CD4-positive, alpha-beta T cell treated with Interleukin-4 for 1 hour (primary cell): ENCODE measurements at regions not wholly inside any gene's neighbourhood (a gene's known extent, or its start where the extent isn't known, plus 50 kb on each side); places are given as distances from the start of the nearest gene placed in this dataset.

Experiments used
- DNase-seq, 2 donors: peaks; one replicate each; pipeline ENCODE4 v3.0.0-alpha.2; 2020 to 2022

DNA sequence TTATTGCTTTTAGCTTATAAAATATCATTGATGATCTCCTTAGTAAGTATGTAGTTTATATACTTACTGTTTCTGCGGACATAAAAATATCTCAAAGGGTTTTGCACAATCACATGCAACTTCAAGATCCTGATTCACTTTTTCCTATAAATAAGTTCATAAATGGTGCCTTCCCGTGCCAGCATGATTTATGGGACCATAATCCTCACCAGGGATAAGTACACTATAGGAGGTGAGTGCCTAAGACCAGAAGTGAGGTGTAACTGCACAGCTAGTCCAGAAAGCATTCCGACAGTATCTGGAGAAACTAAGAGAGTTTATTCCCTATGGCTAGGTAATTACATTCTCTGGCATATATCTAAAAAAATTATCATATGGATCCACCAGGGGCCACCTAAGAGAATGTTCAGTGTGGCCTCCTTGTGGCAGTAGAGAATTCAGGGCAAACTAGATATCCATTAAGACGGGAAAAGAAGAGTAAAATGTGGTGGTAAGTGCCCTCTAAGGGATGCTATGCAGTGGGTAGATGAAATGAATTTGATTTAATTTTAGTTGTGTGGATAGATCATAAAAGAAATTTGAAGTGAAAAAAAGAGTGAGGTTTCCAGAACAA lies 402.5 kb upstream of the SLC24A2 start:
- DNase-seq = no peak

DNA sequence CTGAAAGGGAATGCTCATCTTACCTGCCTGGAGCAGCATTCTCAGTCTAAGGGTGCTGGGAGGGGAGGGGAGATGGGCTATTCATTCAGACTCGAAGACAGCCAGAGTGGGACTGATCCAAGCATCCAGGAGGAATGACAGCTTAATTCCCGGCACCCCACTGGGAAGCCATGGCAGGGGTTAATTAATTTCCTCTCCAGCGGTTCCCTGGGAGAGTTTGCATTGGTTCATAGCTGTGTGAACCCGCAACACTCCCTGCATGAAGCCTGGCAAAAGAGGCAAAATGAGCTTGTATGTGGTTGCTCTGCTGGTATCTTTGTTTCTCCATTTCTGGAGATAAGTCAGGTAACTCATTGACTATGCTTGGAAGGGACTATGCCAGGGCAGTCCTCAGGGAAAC lies 401.0 kb upstream of the SLC24A2 start:
- DNase-seq = no peak

DNA sequence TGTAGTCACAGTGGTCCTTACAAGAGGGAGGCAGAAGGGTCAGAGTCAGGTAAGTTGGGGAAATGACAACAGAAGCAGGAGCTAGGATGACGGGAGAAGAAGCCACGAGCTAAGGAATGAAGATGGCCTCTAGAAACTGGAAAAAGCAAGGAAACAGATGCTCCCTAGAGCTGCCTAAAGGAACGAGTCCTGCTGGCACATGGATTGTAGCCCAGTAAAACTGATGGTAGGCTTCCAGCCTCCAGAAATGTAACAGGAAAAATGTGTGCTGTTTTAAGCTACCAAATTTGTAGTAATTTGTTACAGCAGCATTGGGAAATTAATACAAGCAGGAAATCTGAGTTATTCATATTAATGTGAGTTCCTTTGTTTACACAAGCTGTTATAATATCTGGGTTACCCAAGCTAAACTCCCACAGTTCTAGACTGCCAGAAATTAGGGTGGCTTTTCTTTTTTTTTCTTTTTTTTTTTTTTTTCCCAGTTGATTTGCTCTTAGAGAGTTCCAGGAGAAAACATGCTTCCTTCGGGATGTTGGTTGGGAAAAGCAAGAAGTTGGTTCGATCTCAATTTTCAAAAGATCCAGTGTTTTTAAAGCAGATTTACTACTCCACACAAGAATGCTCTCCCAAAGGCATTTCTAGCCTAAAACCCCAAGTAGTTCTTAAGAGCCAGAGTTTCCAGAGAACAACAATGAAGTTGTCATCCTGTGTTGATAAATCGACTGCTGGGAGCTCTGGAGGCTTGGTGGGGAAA lies 400.0 kb upstream of the SLC24A2 start:
- no peak for DNase-seq

DNA sequence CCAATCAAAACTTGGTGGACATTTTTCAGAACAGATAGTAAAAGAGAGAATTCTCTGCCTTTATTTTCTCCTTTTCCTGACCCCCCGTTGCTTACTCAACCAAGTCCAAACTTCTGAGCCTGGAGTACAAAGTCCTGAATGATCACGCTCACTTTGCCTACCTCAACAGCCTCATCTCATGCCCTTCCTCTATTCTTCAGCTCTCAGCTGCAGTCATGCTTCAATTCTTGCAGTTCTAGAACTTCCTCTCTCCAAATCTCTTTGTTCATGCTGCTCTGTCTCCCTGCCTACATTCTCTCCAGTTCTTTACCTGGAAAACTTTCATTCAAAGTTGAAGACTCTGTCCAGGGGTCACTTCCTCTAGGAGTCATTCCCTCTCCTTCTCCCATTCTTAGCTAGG lies 398.5 kb upstream of the SLC24A2 start:
- no peak for DNase-seq

DNA sequence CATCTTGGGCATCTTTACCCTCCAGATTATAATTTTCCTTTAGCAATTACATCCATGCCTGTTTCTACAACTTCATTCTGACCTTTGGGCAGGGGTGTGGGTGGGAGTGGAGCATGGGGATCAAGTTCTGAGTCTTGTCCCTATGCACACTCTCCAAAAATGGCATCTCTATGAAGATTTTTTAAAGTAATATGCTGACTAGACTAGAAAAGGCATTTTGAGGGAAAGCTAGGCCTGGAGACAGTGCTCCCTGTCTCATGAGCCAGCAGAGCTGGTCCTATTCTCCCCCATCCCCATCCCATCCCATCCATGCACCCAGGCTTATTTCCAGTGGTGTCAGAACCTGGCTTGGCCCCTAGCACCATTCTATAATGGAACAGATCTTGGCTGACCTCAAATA lies 398.0 kb upstream of the SLC24A2 start:
- no peak for DNase-seq

DNA sequence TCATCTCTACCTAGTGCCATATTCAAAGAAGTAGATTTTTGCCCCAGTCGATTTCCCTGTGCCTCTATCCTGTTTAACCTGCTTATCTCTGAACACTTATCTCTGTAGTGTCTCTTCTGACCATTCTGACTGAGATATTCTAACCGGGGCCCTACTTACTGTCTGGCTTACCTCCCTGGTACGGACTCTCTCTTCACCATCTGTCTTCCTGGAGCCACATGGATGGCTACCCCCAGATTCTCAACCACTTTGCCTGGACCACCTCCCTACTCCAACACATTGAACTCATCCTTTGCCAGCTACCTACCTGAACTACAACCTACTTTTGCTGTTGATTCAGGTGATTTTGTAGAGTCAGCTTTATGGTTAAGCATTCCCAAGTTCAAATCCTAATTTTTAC lies 397.4 kb upstream of the SLC24A2 start:
- DNase-seq = no peak

DNA sequence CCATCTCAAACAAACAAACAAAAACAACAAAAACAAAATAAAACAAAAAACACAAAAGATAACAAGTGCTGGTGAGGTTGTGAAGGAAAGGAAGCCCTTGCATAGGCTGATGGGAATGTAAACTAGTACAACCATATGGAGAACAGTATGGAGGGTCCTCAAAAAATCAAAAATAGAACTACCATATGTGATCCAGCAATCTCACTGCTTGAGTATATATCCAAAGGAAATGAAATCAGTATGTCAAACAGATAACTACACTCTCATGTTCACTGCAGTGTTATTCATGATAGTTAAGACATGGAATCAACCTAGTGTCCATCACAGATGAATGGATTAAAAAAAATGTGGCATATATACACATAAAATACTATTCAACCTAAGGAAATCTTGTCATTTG lies 395.7 kb upstream of the SLC24A2 start:
- no peak for DNase-seq

DNA sequence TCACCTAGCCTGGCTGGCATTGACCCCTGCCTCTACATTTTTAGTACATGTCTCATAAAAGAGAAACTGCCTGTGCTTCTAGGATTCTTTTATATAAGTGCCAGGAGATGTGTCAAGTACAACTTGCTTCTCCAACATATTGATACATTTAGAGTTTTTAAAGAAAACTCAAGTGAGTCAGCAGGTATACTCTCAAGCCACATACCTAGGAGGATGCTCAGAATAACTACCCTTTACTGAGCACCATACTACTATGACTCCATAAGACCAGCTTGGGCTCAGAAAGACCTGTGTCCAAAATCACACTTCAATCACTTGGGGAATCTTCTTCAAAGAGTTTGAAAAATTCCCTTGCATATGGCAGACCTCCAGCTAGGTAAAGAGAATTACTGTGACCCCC lies 389.8 kb upstream of the SLC24A2 start:
- no peak for DNase-seq

DNA sequence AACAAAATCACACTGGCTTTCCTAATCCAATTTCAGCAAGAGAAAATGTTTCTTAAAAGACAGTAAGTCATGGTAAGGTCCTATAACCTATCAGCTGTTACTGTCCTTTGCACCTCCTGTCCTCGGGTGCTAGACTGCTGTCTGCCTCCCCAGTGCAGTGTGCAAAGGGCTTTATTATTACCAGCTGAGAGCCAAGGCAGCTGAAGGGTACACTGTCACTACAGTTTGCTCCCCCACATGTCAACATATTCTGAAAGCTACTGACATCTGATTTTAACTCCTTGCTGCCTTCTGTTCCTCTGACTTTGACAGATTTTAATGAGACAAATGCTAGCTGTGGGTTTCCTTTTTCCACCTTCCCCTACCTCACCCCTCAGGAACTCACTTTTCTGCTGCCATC lies 389.4 kb upstream of the SLC24A2 start:
- DNase-seq = no peak

DNA sequence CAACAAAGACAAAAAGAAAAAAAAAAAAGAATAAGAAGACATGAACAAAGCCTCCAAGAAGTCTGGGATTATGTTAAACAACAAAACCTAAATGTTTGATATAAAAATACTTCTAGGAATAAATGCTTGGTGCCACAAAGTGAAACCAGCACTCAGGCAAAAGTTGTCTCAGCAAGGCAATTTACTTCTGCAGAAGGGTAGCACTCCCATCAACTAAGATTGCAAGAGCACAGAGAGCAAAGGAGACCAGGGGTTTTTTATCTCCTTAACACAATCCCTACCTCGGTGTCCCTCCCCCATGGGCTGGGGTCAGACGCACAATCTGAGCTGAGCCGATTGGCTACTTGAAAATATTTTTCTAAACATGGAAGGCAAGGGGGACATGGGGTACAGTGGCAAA lies 381.3 kb upstream of the SLC24A2 start:
- no peak for DNase-seq

DNA sequence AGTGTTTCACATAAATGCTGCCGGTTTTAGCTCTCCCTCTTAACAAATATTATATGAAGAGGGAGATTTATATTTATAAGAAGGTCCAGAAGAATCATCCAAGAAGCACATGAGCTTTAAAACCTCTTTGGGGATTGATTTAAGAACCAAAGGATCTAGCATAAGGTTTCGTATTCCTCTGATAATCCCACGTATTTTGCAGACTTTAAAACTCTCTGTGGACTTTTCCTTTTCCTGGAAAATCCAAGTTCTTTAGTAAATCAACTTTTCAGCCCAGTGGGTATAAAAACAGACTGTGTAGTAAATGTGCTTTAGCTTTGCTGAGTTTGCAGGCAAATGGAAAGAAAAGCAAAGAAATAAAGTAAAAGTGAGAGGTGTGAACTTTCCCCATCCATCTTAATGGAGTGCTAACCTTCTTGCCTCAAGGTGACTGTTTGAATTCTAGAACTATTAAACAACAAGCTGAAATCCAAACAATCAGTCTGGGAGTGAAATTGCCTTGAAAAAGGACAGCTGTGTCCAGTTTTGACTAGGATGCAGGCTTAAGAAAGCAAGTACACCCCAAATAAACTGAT lies 363.4 kb upstream of the SLC24A2 start:
- no peak for DNase-seq

DNA sequence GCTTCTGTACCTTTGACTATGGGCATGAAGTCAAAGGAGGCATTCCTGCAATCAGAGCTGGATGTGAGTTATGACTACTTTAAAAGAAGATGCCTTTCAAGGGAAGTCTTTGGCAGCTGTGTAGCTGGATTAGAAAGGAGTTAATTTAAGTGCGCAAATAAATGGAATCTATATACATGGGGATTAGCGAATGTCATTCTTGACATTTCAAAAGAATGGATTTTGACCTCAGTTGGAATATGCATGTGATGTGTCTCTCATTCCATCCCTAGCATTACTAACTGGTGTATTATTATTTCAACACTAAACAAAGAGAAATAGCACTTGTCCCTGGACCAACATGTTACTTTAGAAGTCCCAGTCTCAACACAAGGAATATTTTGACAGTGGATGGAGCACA lies 359.6 kb upstream of the SLC24A2 start:
- DNase-seq = no peak

DNA sequence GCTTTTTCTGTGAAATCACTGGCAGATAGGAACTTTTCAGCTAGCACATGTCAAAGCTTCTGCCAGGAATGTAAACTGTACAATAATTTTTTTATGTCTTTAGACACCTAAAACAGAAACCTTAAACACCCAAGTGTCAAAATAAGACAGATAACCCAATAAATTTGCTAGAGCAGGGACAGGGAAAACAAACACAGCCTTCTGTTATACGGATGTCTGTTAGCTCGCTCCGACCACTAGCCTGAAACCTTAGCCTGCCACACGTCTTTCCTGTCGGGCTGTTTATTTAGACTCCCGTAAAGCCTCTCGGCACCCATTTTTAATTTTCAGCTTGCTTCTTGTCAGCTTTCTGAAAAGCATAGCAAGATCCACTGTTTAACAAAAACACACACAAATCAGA lies 355.4 kb upstream of the SLC24A2 start:
- DNase-seq = no peak

DNA sequence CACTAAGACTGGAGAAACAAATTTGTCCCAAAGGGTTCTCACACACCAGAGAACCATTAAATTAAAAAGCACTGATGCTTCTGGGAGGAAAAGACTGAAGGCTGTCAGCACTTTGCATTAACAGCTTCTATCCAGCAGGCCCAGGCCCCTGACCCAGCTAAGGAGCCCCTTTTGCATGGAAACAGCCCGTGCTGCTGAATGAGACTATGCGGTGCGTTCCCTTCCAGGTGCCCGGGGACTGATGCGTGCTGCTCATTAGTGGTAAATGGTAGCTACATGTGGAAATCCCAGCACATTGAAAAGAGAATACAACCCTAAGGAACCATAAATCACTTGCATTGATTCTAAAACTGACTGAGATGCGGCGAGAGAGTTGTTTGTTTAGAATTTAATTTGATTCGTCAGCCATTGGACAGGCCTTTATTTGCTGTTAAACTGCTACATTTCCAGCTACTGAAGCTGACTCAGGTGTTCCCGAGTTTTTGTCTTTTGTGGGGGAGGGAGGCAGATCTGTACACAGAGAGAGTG lies 351.0 kb upstream of the SLC24A2 start:
- no peak for DNase-seq

DNA sequence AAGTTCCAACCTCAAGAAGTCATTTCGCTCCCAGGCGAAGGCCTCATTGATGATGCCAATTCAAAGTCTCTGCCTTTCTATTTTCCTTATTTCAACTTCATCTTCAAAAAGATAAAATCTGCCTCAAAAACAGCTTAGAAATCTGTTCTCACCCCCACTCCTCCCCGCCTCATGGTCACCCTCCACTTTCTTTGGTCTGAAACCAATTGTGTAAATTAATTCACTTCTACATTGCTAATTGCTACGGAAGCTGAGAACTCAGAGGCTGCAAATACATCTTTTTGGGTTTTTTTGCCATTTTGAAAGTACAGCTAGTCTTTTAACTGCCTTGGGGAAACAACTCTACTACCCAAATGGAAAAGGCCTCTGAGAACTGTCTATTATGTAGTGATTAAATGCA lies 350.0 kb upstream of the SLC24A2 start:
- no peak for DNase-seq

DNA sequence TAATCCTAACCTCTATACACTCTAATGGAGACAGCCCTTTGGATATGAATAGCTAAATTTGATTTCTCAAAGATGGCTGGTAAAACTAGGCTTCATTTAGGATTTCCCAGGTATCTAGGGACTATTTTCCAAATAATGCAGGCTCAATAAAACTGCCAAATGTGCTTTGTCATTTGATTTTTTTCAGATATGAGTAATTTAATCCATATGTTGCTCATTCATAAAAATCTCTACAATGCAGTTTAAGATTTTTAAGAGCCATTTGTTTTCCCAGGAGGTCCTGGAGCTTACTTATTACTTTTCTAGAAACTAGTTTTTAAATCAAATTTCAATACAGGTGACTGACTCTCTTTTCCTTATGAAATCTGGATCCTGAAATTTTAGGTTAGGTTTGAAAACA lies 349.3 kb upstream of the SLC24A2 start:
- no peak for DNase-seq

DNA sequence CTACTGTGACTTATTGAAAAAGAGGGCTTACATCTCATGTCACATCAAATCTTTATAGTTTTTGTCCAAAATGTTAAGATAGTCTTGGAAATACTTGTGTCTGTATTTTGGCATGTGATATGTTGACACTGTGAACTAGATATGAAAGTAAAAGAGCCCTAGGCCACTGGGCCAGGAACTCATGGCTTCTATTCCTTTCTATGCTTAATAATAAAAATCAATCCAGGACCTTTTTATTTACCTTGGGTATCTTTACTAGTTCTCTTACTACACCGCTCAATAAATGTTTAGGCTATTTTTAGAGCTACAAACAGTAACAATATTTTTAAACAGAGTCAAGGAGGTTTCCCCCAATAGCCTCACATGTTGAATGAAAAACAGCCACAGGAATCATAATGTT lies 348.6 kb upstream of the SLC24A2 start:
- no peak for DNase-seq

DNA sequence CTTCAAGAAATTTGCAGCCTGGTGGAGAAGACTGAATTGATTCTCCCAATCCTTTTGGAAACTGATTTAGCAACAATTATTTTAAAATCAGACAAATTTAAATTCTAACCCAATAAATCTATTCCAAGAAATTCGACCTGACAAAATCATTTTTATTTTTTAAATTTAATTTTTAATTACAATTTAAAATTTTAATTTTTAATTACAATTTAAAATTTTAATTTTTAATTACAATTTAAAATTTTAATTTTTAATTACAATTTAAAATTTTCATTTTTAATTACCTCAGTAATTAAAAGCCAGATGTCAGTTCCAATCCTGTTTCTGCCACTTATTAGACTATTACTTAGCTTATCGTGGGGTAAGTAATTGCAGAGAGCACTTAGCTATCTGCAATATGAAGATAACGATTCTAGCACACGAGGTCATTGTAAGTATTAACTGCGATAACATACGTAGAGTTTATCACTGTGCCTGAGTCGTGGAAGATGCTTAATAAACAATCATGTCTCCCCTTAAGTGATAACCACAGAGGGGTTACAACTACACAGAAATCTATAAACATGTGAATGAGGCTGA lies 346.4 kb upstream of the SLC24A2 start:
- no peak for DNase-seq

DNA sequence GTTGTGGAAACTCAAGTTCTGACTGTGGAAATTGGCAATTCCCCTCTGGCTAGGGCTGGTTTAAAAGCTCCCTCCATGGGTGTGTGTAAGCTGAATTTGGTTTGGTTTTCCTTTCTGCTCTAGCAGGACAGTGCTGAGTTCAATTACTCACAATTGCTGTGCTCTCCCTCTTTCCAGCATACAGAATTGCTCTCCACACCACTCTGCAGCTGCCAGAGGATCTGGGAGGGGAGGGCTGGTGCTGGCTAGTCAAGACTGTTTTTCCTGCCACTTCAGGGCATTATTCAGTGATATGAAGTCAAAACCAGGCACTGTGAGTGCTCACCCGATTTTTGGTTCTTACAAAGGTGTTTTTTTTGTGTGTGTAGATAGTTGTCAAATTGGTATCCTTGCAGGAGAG lies 336.9 kb upstream of the SLC24A2 start:
- no peak for DNase-seq

DNA sequence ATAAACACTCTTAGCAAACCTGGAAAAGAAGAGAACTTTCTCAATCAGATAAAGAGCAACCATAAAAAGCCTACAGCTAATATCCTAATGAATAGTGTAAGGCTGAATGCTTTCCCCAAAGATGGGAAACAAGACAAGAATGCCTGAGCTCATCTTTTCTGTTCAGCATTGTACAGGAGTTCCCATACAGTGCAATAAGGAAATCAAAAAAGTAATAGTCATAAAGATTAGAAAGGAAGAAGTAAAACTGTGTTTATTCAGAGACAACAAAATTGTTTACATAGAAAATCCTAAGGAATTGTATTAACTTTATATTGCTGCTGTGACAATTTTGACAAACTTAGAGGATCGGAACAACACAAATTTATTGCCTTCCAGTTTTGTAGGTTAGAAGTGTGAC lies 330.7 kb upstream of the SLC24A2 start:
- DNase-seq = no peak

DNA sequence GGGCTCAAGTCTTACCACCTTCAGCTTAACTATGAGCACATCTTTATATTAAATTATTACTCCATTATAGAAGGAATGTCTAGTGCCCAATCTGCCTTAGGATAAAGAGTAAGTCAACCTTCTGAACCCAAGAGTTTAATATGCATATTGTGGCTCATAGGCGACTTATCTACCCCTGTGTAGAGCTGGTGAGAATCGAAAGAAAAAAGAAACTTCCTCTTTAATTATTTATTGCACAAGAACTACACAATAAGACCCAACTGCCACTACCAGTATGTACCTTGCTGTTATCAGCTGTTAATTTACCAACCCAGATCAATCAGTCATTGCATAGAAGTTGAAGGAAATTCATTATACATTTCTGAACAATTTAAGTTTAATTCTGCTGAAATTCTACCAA lies 329.1 kb upstream of the SLC24A2 start:
- no peak for DNase-seq

DNA sequence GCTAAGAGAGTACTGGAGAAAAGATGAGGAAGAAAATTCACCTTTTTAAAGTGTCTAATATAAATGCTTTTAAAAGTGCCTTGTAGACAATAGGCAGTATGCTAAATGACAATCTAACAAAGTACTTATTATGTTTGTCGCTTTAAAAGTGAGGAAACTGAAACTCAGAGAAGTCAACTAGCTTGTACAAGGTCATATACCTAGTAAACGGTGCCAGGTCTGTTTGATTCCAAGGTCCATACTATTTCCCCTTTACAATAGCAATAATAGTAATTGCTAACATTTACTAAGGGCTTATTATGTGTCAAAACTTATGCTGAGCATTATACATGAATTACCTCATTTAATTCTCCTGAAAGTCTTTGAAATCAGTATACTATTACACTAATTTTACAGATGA lies 328.6 kb upstream of the SLC24A2 start:
- no peak for DNase-seq

DNA sequence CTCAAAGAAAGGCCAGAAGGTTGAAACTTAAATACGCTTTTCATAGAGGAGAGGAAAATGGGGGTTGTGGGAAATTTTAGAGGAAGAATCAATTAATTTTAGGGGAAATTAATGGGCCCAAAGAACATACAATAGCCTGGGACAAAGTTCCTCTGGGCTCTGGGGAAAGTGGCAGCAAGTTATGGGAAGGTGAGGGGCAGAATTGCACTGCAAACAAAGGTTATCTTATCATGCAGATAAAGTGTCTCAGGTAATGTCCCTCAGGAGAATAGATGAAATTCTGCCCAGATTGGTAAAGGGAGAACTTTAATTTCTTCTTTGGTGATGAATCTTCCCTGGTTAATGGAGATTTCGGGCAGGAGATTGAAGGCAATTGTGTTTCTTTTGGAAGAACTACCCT lies 326.1 kb upstream of the SLC24A2 start:
- no peak for DNase-seq

DNA sequence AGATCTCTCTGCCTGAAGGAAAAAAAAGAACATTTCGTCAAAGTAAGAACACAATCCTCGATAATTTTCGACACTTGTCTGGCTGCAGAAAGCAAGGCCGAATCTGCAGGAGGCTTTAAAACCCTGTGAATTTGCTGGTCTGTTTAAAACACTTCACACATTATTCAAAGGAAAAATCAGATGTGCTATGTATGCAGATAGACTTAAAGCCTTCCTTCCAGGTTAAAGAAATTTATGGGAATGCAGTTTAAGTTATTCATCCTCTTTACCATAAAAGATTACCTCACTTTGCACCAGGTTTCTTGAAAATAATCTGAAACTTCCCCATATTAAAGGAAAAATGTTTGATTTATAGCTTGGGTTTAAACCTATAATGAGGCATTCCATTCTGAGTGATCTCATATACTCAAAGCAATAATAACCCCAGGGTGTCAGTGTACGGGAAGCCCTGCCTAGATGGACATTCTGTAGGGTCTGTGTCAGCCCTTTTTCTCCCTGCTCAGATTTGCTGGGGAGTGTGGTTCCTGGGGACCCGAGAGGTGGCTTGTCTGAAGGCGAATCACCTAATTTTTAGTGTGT lies 323.5 kb upstream of the SLC24A2 start:
- DNase-seq = no peak
